ENCODE measurements at regions not wholly inside any gene's neighbourhood (a gene's known extent, or its start where the extent isn't known, plus 50 kb on each side); places are given as distances from the start of the nearest gene placed in this dataset.

DNA sequence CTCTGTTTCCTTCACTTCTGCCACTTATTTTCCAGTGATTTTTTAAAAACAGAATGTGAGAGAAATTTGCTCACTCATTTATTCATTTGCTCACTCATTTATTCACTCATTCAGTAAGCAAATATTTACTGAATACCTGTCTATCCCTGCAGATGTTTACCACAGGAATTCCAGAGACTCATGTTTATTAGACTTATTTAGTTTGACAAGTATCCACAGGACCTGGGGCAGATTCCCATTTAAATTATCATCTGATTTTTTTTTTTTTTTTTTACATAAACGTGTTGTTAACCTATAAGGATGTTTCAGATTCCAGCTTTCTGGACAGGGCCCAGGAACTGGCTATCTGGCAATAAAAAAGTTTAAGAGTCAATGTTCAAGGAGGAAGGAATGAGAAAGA, 175.1 kb upstream of the ERBB4 start:
- Histone ChIP-seq H3K27ac (no peak overlapping the region), H3K27me3 (no peaks in the 10 kb centered on the region), H3K9me3 (ENCODE audit: low read depth) (no peaks in the 10 kb centered on the region), H3K4me3 (no peak overlapping the region), H2AFZ (no peak overlapping the region), H3K4me1 (ENCODE audit: insufficient read depth) (no peaks in the 10 kb centered on the region), H3K36me3 (replicated peaks; ENCODE audit: insufficient read depth, low read depth) (no peaks in the 10 kb centered on the region), H3K9me2 (replicated peaks; ENCODE audit: insufficient read depth) (no peaks in the 10 kb centered on the region), H3K79me2 (no peaks in the 10 kb centered on the region), H3K4me2 (no peak overlapping the region), H4K20me1 (ENCODE audit: insufficient read depth, poor library complexity, severe bottlenecking) (no peaks in the 10 kb centered on the region)
- WGBS (ENCODE audit: low lambda C conversion rate, missing lambda C conversion rate): 17% methylated on average over 1 of the region's 1 CpG
- TF ChIP-seq, protein P1, sequence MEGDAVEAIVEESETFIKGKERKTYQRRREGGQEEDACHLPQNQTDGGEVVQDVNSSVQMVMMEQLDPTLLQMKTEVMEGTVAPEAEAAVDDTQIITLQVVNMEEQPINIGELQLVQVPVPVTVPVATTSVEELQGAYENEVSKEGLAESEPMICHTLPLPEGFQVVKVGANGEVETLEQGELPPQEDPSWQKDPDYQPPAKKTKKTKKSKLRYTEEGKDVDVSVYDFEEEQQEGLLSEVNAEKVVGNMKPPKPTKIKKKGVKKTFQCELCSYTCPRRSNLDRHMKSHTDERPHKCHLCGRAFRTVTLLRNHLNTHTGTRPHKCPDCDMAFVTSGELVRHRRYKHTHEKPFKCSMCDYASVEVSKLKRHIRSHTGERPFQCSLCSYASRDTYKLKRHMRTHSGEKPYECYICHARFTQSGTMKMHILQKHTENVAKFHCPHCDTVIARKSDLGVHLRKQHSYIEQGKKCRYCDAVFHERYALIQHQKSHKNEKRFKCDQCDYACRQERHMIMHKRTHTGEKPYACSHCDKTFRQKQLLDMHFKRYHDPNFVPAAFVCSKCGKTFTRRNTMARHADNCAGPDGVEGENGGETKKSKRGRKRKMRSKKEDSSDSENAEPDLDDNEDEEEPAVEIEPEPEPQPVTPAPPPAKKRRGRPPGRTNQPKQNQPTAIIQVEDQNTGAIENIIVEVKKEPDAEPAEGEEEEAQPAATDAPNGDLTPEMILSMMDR (IDR thresholded peaks at IDR 0.05; ENCODE audit: poor library complexity): no peak
- TF ChIP-seq EZH2phosphoT487 (IDR thresholded peaks at IDR 0.05; ENCODE audit: low read depth, severe bottlenecking, unreplicated experiment): no peak
- no peak for TF ChIP-seq EZH2 (IDR thresholded peaks at IDR 0.05; ENCODE audit: borderline replicate concordance)
- DNase-seq (ENCODE audit: low spot score): no peak

DNA sequence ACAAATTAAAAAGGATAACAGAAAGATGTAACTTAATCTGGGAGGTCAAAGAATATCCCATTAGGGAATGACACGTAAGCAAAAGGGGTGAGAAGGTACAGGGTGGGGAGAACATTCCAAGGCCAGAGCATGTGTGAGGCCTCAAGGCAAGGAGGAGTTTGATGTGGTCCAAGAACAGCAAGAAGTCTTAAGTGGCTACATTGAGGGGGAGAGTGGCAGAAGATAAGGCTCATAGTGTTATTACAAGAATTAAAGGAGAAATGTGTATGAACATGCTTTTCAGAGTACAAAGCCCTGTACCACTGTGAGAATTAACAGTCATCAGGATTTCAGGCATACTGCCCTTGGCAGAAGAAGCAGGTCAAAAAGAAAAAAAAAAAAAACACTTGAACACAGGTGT, 174.4 kb upstream of the ERBB4 start:
- H3K4me3 ChIP-seq: no peak overlapping the region
- WGBS (ENCODE audit: low lambda C conversion rate, missing lambda C conversion rate): 79% methylated on average over 1 of the region's 1 CpG

DNA sequence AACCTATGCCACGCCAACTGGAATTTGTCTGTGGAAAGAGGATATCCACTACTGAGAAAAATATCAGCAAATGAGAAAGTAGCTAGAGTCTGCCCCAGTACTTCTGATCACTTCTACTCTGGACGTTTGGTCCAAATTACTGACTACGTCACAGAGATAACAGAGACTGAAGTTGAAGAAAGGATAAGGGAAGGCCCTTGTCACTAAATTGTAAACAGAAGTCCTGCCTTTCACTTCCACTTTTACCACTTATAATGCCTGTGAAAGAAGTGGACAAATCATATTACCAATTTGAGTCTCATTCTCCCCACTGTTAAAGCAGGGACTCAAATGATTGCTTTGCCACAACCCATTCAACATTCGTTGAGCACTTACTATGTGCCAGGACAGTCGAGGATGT, 173.9 kb upstream of the ERBB4 start:
- H3K27me3 ChIP-seq: no peaks in the 10 kb centered on the region
- H3K4me3 ChIP-seq: no peak overlapping the region
- H2AFZ ChIP-seq: no peak overlapping the region
- no peaks in the 10 kb centered on the region for H4K20me1 ChIP-seq (ENCODE audit: insufficient read depth, poor library complexity, severe bottlenecking)
- WGBS (ENCODE audit: low lambda C conversion rate, missing lambda C conversion rate): 77% methylated on average over 5 of the region's 5 CpGs
- no peaks in the 10 kb centered on the region for H3K4me1 ChIP-seq (ENCODE audit: insufficient read depth)
- H3K36me3 ChIP-seq (replicated peaks; ENCODE audit: insufficient read depth, low read depth): no peaks in the 10 kb centered on the region
- H3K9me3 ChIP-seq (ENCODE audit: low read depth): no peaks in the 10 kb centered on the region
- no peak overlapping the region for H3K27ac ChIP-seq
- DNase-seq (ENCODE audit: low spot score): no peak
- H3K9me2 ChIP-seq (replicated peaks; ENCODE audit: insufficient read depth): no peaks in the 10 kb centered on the region
- H3K79me2 ChIP-seq: no peaks in the 10 kb centered on the region
- no peak for TF ChIP-seq EZH2 (IDR thresholded peaks at IDR 0.05; ENCODE audit: borderline replicate concordance)
- TF ChIP-seq, protein P1 (IDR thresholded peaks at IDR 0.05; ENCODE audit: poor library complexity): no peak
- TF ChIP-seq EZH2phosphoT487 (IDR thresholded peaks at IDR 0.05; ENCODE audit: low read depth, severe bottlenecking, unreplicated experiment): no peak
- no peak overlapping the region for H3K4me2 ChIP-seq

More for the DNA sequence above, 174.4 kb upstream of the ERBB4 start:
- no peaks in the 10 kb centered on the region for H3K27me3 ChIP-seq
- no peaks in the 10 kb centered on the region for H4K20me1 ChIP-seq (ENCODE audit: insufficient read depth, poor library complexity, severe bottlenecking)
- no peaks in the 10 kb centered on the region for H3K4me1 ChIP-seq (ENCODE audit: insufficient read depth)
- H3K9me2 ChIP-seq (replicated peaks; ENCODE audit: insufficient read depth): no peaks in the 10 kb centered on the region
- no peak for DNase-seq (ENCODE audit: low spot score)
- no peak for TF ChIP-seq EZH2phosphoT487 (IDR thresholded peaks at IDR 0.05; ENCODE audit: low read depth, severe bottlenecking, unreplicated experiment)
- TF ChIP-seq, protein P1 (IDR thresholded peaks at IDR 0.05; ENCODE audit: poor library complexity): no peak
- TF ChIP-seq EZH2 (IDR thresholded peaks at IDR 0.05; ENCODE audit: borderline replicate concordance): no peak
- no peak overlapping the region for H3K27ac ChIP-seq
- H3K79me2 ChIP-seq: no peaks in the 10 kb centered on the region
- H2AFZ ChIP-seq: no peak overlapping the region
- H3K36me3 ChIP-seq (replicated peaks; ENCODE audit: insufficient read depth, low read depth): no peaks in the 10 kb centered on the region
- no peaks in the 10 kb centered on the region for H3K9me3 ChIP-seq (ENCODE audit: low read depth)
- no peak overlapping the region for H3K4me2 ChIP-seq

DNA sequence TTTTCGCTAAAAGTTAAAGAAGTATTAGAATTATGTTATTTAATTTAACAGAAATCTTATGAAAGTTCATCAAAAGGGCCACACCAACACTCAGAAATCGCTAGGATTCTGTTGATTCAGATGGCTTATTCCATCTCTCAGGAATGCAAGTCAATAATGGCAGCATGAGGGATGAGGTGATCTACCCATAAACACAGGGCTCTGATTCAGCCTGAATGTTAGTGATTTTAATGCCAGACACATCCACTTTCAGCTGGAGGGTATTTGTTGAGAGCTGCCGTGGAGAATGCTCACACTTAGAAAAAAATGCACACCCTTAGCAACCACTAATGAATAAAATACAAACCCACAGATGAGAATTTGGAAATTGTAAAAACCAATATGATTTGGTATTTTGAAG, 173.3 kb upstream of the ERBB4 start:
- Histone ChIP-seq H3K4me3 (no peak overlapping the region), H4K20me1 (ENCODE audit: insufficient read depth, poor library complexity, severe bottlenecking) (no peaks in the 10 kb centered on the region), H3K79me2 (no peaks in the 10 kb centered on the region), H3K27ac (no peak overlapping the region), H3K36me3 (replicated peaks; ENCODE audit: insufficient read depth, low read depth) (no peaks in the 10 kb centered on the region), H3K4me1 (ENCODE audit: insufficient read depth) (no peaks in the 10 kb centered on the region), H3K27me3 (no peaks in the 10 kb centered on the region), H3K9me3 (ENCODE audit: low read depth) (no peaks in the 10 kb centered on the region), H3K9me2 (replicated peaks; ENCODE audit: insufficient read depth) (no peaks in the 10 kb centered on the region), H2AFZ (no peak overlapping the region), H3K4me2 (no peak overlapping the region)
- DNase-seq (ENCODE audit: low spot score): no peak
- 71% methylated on average over 3 of the region's 3 CpGs for WGBS (ENCODE audit: low lambda C conversion rate, missing lambda C conversion rate)
- TF ChIP-seq EZH2 (IDR thresholded peaks at IDR 0.05; ENCODE audit: borderline replicate concordance): no peak
- TF ChIP-seq, protein P1 (IDR thresholded peaks at IDR 0.05; ENCODE audit: poor library complexity): no peak
- TF ChIP-seq EZH2phosphoT487 (IDR thresholded peaks at IDR 0.05; ENCODE audit: low read depth, severe bottlenecking, unreplicated experiment): no peak
